Fibroblast of gingiva (primary cell): ENCODE measurements at regions not wholly inside any gene's neighbourhood (a gene's known extent, or its start where the extent isn't known, plus 50 kb on each side); places are given as distances from the start of the nearest gene placed in this dataset.
"Not testable (repeated sequence)": the region's sequence is repeated elsewhere in the genome, so short reads cannot be mapped to it uniquely, and the experiment has no call there.

ENCODE experiments used
- DNase-seq: peaks from one replicate; pipeline ENCODE4 v3.0.0-alpha.2; 2011; ENCODE audit warnings: low read depth

- DNase-seq = no peak
Observed at GRCh38 chr2:22970991-22971390, 414.0 kb upstream of the KLHL29 start.

- no peak for DNase-seq
Observed at GRCh38 chr2:22981785-22982184, 403.2 kb upstream of the KLHL29 start.

- DNase-seq = not testable (repeated sequence)
Observed at GRCh38 chr2:22984152-22984551, 400.8 kb upstream of the KLHL29 start.

- no peak for DNase-seq
Observed at GRCh38 chr2:22990246-22990645, 394.7 kb upstream of the KLHL29 start.

- no peak for DNase-seq
Observed at GRCh38 chr2:22991844-22992243, 393.1 kb upstream of the KLHL29 start.

- DNase-seq = no peak
Observed at GRCh38 chr2:22992441-22992840, 392.5 kb upstream of the KLHL29 start.

GRCh38 chr2:22993250-22993649, 391.7 kb upstream of the KLHL29 start:
- DNase-seq = no peak

- DNase-seq = no peak
Observed at GRCh38 chr2:22995576-22995975, 389.4 kb upstream of the KLHL29 start.

- DNase-seq = no peak
Observed at GRCh38 chr2:22996911-22997310, 388.1 kb upstream of the KLHL29 start.

GRCh38 chr2:22998359-22998758, 386.6 kb upstream of the KLHL29 start:
- no peak for DNase-seq

GRCh38 chr2:22999951-23000350, 385.0 kb upstream of the KLHL29 start:
- no peak for DNase-seq

GRCh38 chr2:23002234-23002633, 382.7 kb upstream of the KLHL29 start:
- no peak for DNase-seq

GRCh38 chr2:23005469-23005868, 379.5 kb upstream of the KLHL29 start:
- no peak for DNase-seq

- DNase-seq = no peak
Observed at GRCh38 chr2:23007631-23008235, 377.2 kb upstream of the KLHL29 start.

- no peak for DNase-seq
Observed at GRCh38 chr2:23008440-23008839, 376.5 kb upstream of the KLHL29 start.

GRCh38 chr2:23008951-23009350, 376.0 kb upstream of the KLHL29 start:
- no peak for DNase-seq

- no peak for DNase-seq
Observed at GRCh38 chr2:23009545-23010149, 375.3 kb upstream of the KLHL29 start.

- DNase-seq = no peak
Observed at GRCh38 chr2:23012499-23012898, 372.5 kb upstream of the KLHL29 start.

GRCh38 chr2:23015651-23016200, 369.3 kb upstream of the KLHL29 start:
- DNase-seq = no peak

GRCh38 chr2:23019476-23019875, 365.5 kb upstream of the KLHL29 start:
- no peak for DNase-seq

GRCh38 chr2:23020659-23021058, 364.3 kb upstream of the KLHL29 start:
- DNase-seq = no peak

GRCh38 chr2:23021311-23022120, 363.5 kb upstream of the KLHL29 start:
- DNase-seq = no peak

GRCh38 chr2:23023722-23024121, 361.3 kb upstream of the KLHL29 start:
- no peak for DNase-seq
